NT2/D1 (cell line): ENCODE measurements at regions not wholly inside any gene's neighbourhood (a gene's known extent, or its start where the extent isn't known, plus 50 kb on each side); places are given as distances from the start of the nearest gene placed in this dataset.

ENCODE experiments used
- DNase-seq: peaks from one replicate; pipeline ENCODE4 v3.0.0-alpha.2; 2011; ENCODE audit warnings: low read depth, low spot score
- H3K27me3 ChIP-seq: 2 replicates; pipeline ENCODE4 v1.6.0; 2011; ENCODE audit warnings: mild to moderate bottlenecking; ENCODE audit not compliant: insufficient read length, insufficient read depth
- H3K36me3 ChIP-seq: 2 replicates; pipeline ENCODE4 v1.6.1; 2011; ENCODE audit warnings: mild to moderate bottlenecking, low read length, mixed read lengths; ENCODE audit not compliant: insufficient read depth, insufficient read length
- H3K4me1 ChIP-seq: 2 replicates; pipeline ENCODE4 v1.5.1; 2011; ENCODE audit not compliant: insufficient read depth, insufficient read length
- H3K4me3 ChIP-seq: 2 replicates; pipeline ENCODE4 v1.5.1; 2011; ENCODE audit warnings: low read depth; ENCODE audit not compliant: insufficient read length
- H3K9ac ChIP-seq: 2 replicates; pipeline ENCODE4 v1.6.0; 2011; ENCODE audit warnings: low read depth; ENCODE audit not compliant: insufficient read length
- H3K9me3 ChIP-seq: 2 replicates; pipeline ENCODE4 v1.5.1; 2011; ENCODE audit warnings: mild to moderate bottlenecking, low read length; ENCODE audit not compliant: insufficient read depth
- SUZ12 ChIP-seq: IDR thresholded peaks from 2 replicates; pipeline ENCODE4 v1.6.1; 2011; ENCODE audit not compliant: insufficient read length, insufficient read depth; ENCODE audit errors: extremely low read depth
- YY1 ChIP-seq: IDR thresholded peaks from 2 replicates; pipeline ENCODE4 v1.6.1; 2011; ENCODE audit not compliant: insufficient read length, insufficient read depth
- ZNF274 ChIP-seq: IDR thresholded peaks from 2 replicates; pipeline ENCODE4 v1.6.1; 2011; ENCODE audit warnings: mild to moderate bottlenecking, low read depth, low read length

DNA sequence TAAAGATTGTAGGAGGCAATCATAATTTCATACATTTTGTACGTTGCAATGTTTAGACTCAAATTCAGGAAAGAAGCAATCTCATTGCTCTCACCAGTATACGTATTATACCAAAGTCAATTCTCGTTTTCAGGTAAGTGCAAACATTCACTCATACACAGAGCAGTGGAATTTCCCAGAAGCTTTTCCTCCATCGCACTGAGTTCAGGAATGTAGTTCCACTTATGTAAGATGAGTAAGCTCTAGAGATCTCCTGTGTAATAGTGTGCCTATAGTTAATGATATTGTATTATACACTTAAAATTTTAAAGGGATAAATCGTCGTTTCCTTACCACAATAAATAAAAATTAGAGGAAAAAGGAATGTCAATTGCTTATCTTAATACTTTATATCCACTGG, 470.8 kb upstream of the KCND2 start:
- H3K36me3 ChIP-seq, result no peaks in the 10 kb centered on the region
- TF ChIP-seq SUZ12, result no peak
- TF ChIP-seq YY1, result no peak
- no peak for TF ChIP-seq ZNF274
- no peak overlapping the region for H3K4me3 ChIP-seq
- DNase-seq, result no peak
- H3K9me3 ChIP-seq, result no peaks in the 10 kb centered on the region
- no peak overlapping the region for H3K9ac ChIP-seq
- H3K27me3 ChIP-seq, result no peaks in the 10 kb centered on the region
- H3K4me1 ChIP-seq, result no peaks in the 10 kb centered on the region

DNA sequence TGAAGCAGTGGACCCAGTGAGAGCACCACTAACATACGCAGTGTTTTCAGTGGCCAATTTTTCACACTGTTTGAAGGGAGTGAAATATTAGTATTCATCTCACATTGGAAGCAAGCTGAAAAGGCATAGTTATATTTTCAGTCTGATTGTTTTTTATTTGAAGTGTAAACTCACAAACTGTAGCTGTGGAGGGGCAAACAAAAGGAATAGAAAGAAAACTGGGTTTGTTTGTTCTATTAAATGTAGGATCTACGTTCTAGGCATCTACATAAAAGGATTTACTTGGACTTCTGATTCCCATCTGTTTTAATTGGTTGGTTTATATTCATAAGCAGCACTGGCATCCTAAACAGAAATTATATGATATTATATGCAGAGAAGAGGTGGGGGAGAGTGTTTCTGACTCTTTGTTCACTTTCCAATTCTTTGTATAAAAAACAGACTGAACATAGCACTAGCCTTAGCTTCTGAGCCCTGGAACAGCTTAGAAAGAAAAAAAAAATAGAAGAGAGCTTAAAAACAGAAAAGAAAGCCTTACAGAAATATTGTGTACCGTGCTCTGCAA, 447.8 kb upstream of the KCND2 start:
- Histone ChIP-seq H3K4me3 (no peak overlapping the region), H3K4me1 (no peaks in the 10 kb centered on the region), H3K27me3 (no peaks in the 10 kb centered on the region), H3K36me3 (no peaks in the 10 kb centered on the region), H3K9ac (no peak overlapping the region), H3K9me3 (no peaks in the 10 kb centered on the region)
- DNase-seq, result no peak
- TF ChIP-seq SUZ12, result no peak
- no peak for TF ChIP-seq YY1
- no peak for TF ChIP-seq ZNF274

DNA sequence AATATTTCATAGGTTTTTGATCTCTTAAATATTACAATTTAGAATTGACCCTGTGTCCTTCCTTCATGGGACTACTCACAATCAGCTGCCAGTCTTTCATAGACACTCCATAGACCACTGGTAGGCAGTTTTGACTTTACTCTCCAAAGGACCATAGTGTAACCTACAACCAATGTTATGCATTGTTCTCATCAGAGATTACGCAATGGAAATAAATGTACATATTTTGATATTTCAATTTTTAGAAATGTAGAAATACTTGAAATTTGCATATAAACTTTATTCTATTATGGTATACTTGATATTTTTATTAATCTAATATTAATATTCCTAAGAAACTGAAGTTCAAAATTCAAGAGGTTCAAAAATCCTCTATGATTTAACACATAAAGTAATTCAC, 446.4 kb upstream of the KCND2 start:
- no peaks in the 10 kb centered on the region for H3K27me3 ChIP-seq
- TF ChIP-seq SUZ12 (no peak), YY1 (no peak), ZNF274 (no peak)
- no peak overlapping the region for H3K9ac ChIP-seq
- H3K4me1 ChIP-seq, result no peaks in the 10 kb centered on the region
- no peaks in the 10 kb centered on the region for H3K36me3 ChIP-seq
- no peak for DNase-seq
- no peak overlapping the region for H3K4me3 ChIP-seq
- H3K9me3 ChIP-seq, result no peaks in the 10 kb centered on the region

DNA sequence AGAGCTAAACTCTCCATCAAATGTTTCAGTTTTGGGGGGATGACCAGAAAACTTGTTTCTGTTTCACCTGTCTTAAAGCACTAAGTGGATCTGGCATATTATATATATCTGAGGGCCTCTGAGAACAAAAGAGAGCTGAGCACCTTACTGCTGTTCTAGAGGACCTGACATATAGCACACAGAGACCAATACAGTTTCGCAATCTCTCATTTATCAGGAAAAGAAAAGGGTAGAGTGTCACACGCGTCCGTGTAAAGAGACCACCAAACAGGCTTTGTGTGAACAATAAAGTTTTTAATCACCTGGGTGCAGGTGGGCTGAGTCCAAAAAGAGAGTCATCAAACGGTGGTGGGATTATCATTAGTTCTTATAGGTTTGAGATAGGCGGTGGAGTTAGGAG, 434.5 kb upstream of the KCND2 start:
- no peak for TF ChIP-seq YY1
- TF ChIP-seq ZNF274, result no peak
- no peak for TF ChIP-seq SUZ12
- H3K9me3 ChIP-seq, result no peaks in the 10 kb centered on the region
- no peak overlapping the region for H3K9ac ChIP-seq
- H3K36me3 ChIP-seq, result no peaks in the 10 kb centered on the region
- H3K27me3 ChIP-seq, result no peaks in the 10 kb centered on the region
- H3K4me3 ChIP-seq, result no peak overlapping the region
- no peaks in the 10 kb centered on the region for H3K4me1 ChIP-seq
- DNase-seq, result no peak

DNA sequence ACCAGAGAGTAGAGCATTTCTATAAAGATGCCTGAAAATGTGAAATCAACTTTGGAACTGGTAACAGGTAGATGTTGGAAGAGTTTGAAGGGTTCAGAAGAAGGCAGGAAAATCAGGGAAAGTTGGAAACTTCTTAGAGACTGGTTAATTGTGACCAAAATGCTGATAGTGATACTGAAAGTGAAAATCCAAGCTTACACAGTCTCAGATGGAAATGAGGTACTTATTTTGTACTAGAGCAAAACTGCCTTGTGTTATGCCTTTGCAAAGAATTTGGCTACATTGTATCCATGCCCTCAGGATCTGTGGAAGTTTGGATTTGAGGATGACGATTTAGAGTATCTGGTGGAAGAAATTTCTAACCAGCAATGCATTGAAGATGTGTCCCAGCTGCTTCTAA, 430.6 kb upstream of the KCND2 start:
- Histone ChIP-seq H3K36me3 (no peaks in the 10 kb centered on the region), H3K9ac (no peak overlapping the region), H3K27me3 (no peaks in the 10 kb centered on the region), H3K4me1 (no peaks in the 10 kb centered on the region), H3K4me3 (no peak overlapping the region), H3K9me3 (no peaks in the 10 kb centered on the region)
- TF ChIP-seq SUZ12 (no peak), YY1 (no peak), ZNF274 (no peak)
- DNase-seq, result no peak

DNA sequence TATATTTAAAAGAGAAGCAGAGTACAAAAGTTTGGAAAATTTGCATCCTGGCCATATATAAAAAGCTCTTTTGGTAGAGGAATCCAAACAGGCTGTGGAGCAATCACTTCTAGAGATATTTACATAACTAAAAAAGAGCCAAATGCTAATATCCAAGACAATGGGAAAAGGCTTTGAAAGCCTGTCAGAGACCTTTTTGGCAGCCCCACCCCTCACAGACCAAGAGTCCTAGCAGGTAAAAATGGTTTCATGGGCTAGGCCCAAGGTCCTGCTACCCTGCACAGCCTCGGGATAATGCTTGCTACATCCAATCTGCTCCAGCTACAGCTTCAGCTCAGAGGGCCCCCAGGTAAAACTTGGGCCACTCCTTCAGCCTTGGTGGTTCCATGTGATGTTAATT, 430.2 kb upstream of the KCND2 start:
- Histone ChIP-seq H3K9ac (no peak overlapping the region), H3K27me3 (no peaks in the 10 kb centered on the region), H3K9me3 (no peaks in the 10 kb centered on the region), H3K4me3 (no peak overlapping the region), H3K36me3 (no peaks in the 10 kb centered on the region), H3K4me1 (no peaks in the 10 kb centered on the region)
- TF ChIP-seq ZNF274, result no peak
- TF ChIP-seq SUZ12, result no peak
- no peak for TF ChIP-seq YY1
- DNase-seq, result peak; percentile 23

DNA sequence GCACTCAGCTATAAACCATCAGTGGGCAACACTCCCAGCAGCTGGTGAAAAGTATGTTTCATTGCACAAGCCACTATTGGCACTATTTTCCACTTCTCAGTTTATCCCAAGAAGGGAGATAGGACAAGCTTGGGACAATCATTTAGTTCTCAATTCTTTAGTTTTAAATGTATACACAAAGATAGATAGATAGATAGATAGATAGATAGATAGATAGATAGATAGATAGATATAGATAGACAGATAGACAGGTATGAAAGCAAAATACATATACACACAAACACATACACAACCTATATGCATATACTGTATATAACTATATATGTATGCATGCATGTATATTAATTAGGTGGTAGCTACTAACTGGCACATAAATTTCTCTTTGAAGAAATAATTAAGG, 411.6 kb upstream of the KCND2 start:
- H3K9me3 ChIP-seq, result no peaks in the 10 kb centered on the region
- no peak for DNase-seq
- H3K27me3 ChIP-seq, result no peaks in the 10 kb centered on the region
- no peak for TF ChIP-seq SUZ12
- no peak for TF ChIP-seq YY1
- no peak for TF ChIP-seq ZNF274
- no peaks in the 10 kb centered on the region for H3K4me1 ChIP-seq
- H3K4me3 ChIP-seq, result no peak overlapping the region
- H3K9ac ChIP-seq, result no peak overlapping the region
- H3K36me3 ChIP-seq, result no peaks in the 10 kb centered on the region
